ENCODE measurements at regions not wholly inside any gene's neighbourhood (a gene's known extent, or its start where the extent isn't known, plus 50 kb on each side); places are given as distances from the start of the nearest gene placed in this dataset.
"Not testable (repeated sequence)": the region's sequence is repeated elsewhere in the genome, so short reads cannot be mapped to it uniquely, and the experiment has no call there.

DNA sequence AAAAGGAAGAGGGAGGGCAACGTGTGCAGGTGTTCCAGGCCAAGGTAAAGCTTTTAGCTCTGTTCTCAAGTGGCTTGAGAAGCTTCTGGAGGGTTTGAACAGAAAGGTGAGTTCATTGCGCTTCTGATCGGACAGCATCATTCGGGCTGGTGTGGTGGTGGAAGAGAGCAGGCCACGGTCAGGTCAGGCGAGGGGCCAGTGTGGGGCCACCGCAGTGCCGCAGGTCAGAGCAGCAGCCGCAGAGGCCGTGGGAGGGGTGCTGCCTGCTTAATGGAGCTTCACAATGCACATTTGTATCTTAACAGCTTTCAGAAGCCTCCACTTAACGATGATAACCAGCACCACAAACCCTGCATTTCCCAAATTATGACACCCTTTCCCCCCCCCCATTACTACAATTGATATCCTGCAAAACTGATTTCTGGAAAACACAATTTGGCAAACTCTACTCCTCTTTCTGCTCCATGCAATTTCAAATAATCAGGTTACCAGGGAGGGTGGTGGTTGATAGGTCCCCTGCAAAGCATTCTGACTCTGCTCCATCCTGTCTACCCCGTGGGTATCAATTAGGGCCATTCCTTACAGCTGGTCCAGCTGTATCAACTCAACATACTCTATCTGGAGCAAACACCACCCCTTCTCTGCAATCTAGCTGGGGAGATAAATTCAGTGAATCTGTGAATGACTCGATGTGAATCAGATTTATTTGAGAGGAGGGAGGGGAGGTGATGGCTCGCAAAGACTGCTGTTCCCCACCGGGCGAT lies 162.9 kb downstream of the ACTR3B start:
- no peaks in the 10 kb centered on the region for H3K9me3 ChIP-seq (ENCODE audit: low read length)
- H3K27me3 ChIP-seq (ENCODE audit: control insufficient read depth in 1 of 2, insufficient read depth in 2 of 2, low read length in 2 of 2): peaks cover 4 to 24% of the 10 kb centered on the region in 2 donors
- no peak overlapping the region for H3K9ac ChIP-seq (ENCODE audit: low read length)
- no peak overlapping the region for H3K27ac ChIP-seq (ENCODE audit: low read depth, low read length)
- H3K36me3 ChIP-seq (ENCODE audit: insufficient read depth, low read length): no peaks in the 10 kb centered on the region
- H3K4me3 ChIP-seq (ENCODE audit: low read depth in 1 of 2, low read length in 2 of 2): no peak overlapping the region
- H3K4me1 ChIP-seq (ENCODE audit: insufficient read depth, low read length): no peaks in the 10 kb centered on the region

DNA sequence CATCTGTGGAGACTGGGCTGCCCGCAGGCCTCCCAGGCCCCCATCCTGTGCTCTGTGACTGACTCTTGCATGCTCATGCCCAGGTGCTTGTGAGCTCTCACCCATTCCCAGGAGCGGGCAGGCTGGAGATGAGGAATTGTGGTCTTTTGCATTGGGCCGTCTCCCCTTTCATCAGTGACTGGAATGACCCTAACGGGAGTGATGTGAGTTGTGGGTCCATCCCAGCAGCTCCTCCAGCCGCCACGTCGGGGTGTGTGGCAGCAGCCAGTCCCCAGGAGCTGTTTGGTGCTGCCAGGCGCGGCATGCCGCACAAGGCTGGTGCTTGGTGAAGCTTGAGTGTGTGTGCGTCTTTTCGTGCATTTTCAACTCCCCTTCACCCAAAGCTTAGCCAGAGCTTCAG lies 164.2 kb downstream of the ACTR3B start:
- H3K27ac ChIP-seq (ENCODE audit: low read depth, low read length): no peak overlapping the region
- H3K9ac ChIP-seq (ENCODE audit: low read length): no peak overlapping the region
- H3K4me3 ChIP-seq (ENCODE audit: low read depth in 1 of 2, low read length in 2 of 2): no peak overlapping the region
- peaks cover 4 to 24% of the 10 kb centered on the region in 2 donors for H3K27me3 ChIP-seq (ENCODE audit: control insufficient read depth in 1 of 2, insufficient read depth in 2 of 2, low read length in 2 of 2)
- no peaks in the 10 kb centered on the region for H3K36me3 ChIP-seq (ENCODE audit: insufficient read depth, low read length)
- H3K4me1 ChIP-seq (ENCODE audit: insufficient read depth, low read length): no peaks in the 10 kb centered on the region
- no peaks in the 10 kb centered on the region for H3K9me3 ChIP-seq (ENCODE audit: low read length)

DNA sequence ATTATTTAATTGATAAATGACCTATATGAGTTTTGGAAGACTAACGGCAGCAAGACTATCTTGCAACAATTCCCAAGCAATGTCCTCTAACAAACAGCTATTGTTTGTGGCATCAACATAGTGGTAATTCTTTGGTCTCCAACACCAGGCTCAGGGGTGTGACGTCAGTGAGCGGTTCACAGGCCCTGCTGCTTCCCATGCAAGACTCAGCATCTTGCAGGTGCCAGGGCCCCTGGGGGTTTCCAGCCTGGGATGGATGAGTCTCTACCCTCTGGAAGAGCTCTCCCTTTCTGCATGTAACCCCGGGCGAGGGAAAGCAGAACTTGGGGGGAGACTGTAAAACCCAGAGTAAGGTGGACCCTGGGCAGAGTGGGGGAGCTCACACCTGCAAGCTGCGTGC lies 164.7 kb downstream of the ACTR3B start:
- Histone ChIP-seq H3K4me3 (ENCODE audit: low read depth in 1 of 2, low read length in 2 of 2) (no peak overlapping the region), H3K9ac (ENCODE audit: low read length) (no peak overlapping the region), H3K9me3 (ENCODE audit: low read length) (no peaks in the 10 kb centered on the region), H3K27me3 (ENCODE audit: control insufficient read depth in 1 of 2, insufficient read depth in 2 of 2, low read length in 2 of 2) (peaks cover 4 to 24% of the 10 kb centered on the region in 2 donors), H3K4me1 (ENCODE audit: insufficient read depth, low read length) (no peaks in the 10 kb centered on the region), H3K36me3 (ENCODE audit: insufficient read depth, low read length) (no peaks in the 10 kb centered on the region), H3K27ac (ENCODE audit: low read depth, low read length) (no peak overlapping the region)

DNA sequence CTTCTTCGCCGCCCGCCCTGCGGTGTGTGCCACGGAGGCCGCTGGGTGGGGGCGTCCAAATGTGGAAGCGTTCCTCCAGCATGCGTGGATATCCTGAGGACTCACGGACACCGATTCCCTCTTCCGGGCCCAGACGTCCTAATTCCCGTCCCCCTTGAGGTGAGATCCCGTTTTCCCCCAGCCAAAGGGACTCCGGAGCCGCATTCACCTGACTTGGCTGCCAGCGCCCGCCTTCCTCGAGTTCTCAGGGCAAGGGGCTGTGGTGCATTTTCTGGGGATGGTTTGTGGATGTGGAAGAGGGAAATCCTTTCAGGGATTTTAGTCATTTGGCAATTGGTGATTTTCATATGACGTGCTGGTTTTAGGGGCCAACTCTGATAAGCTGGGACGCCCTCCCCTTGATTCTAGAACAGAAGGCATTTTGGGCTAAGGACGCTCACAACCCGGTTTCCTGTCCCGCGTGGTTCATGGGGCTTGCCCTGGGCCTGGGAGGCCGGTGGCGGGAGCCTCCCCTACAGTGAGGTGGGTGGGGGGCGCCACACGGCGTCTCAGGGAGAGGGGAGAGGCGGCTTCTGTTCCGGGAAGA lies 165.4 kb downstream of the ACTR3B start:
- peak overlapping the region in 1 of 2 donors; percentile 13 for H3K4me3 ChIP-seq (ENCODE audit: low read depth in 1 of 2, low read length in 2 of 2)
- no peak overlapping the region for H3K9ac ChIP-seq (ENCODE audit: low read length)
- H3K36me3 ChIP-seq (ENCODE audit: insufficient read depth, low read length): no peaks in the 10 kb centered on the region
- peaks cover 4 to 24% of the 10 kb centered on the region in 2 donors for H3K27me3 ChIP-seq (ENCODE audit: control insufficient read depth in 1 of 2, insufficient read depth in 2 of 2, low read length in 2 of 2)
- no peaks in the 10 kb centered on the region for H3K9me3 ChIP-seq (ENCODE audit: low read length)
- H3K4me1 ChIP-seq (ENCODE audit: insufficient read depth, low read length): no peaks in the 10 kb centered on the region
- no peak overlapping the region for H3K27ac ChIP-seq (ENCODE audit: low read depth, low read length)

DNA sequence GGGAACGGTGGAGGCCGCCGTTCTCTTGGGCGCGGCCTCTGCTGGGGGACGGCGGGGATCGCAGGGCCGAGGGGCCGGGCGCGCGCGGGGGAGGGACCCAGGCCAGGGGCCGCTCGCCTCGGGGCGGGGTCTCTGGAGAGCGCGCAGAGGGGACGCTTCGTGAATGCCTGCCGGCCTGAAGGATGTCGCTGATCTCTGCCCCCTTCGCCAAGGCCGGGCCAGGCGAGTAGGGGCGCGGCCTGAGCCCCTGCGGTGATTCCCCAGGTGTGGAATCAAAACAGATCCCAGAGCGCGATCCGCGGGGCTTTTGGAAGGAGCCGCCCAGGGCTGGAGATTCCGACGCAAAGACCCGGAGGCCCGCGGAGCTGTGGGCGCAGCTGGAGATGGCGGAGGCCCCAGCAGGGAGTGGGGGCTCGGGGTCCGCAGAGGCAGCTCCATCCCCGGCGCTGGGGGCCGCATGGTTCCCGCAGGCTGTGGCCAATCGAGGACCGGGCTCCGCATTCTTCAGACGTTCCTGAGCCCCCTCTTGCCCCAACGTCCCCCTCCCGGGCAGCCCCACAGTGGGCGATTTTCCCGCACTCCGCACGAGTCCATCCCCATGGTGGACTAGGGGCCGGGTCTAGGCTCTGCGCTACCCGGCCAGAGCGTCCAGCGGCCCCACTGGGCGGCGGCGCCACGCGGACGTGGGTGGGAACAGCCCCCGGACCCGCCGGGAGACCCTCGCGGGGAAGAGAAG lies 166.0 kb downstream of the ACTR3B start:
- peak overlapping the region in 1 of 2 donors; percentile 13 for H3K4me3 ChIP-seq (ENCODE audit: low read depth in 1 of 2, low read length in 2 of 2)
- H3K27me3 ChIP-seq (ENCODE audit: control insufficient read depth in 1 of 2, insufficient read depth in 2 of 2, low read length in 2 of 2): peaks cover 4 to 24% of the 10 kb centered on the region in 2 donors
- no peaks in the 10 kb centered on the region for H3K36me3 ChIP-seq (ENCODE audit: insufficient read depth, low read length)
- no peak overlapping the region for H3K9ac ChIP-seq (ENCODE audit: low read length)
- H3K27ac ChIP-seq (ENCODE audit: low read depth, low read length): no peak overlapping the region
- H3K9me3 ChIP-seq (ENCODE audit: low read length): no peaks in the 10 kb centered on the region
- no peaks in the 10 kb centered on the region for H3K4me1 ChIP-seq (ENCODE audit: insufficient read depth, low read length)

DNA sequence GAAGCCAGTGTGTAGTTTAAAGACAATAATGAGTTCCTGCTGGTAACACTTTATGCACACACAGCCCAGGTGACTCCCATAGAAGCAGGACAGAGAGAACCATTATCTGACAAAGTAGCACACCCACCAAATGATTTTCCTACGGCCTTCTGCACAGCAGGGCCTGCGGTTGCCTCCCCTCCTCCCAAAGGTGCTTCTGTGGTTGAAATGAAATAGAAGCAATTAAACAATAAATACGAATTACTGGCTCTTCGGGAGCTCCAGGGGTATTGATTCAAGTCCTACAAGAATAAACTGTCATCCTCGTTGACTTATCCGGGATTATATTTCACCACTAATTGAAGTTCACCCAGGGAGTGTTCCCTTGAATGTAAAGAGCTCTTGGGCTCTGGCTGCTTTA lies 172.1 kb downstream of the ACTR3B start:
- Histone ChIP-seq H3K4me3 (ENCODE audit: low read depth in 1 of 2, low read length in 2 of 2) (no peak overlapping the region), H3K4me1 (ENCODE audit: insufficient read depth, low read length) (no peaks in the 10 kb centered on the region), H3K27me3 (ENCODE audit: control insufficient read depth in 1 of 2, insufficient read depth in 2 of 2, low read length in 2 of 2) (no peaks in the 10 kb centered on the region), H3K36me3 (ENCODE audit: insufficient read depth, low read length) (no peaks in the 10 kb centered on the region), H3K9me3 (ENCODE audit: low read length) (no peaks in the 10 kb centered on the region), H3K27ac (ENCODE audit: low read depth, low read length) (no peak overlapping the region), H3K9ac (ENCODE audit: low read length) (no peak overlapping the region)

DNA sequence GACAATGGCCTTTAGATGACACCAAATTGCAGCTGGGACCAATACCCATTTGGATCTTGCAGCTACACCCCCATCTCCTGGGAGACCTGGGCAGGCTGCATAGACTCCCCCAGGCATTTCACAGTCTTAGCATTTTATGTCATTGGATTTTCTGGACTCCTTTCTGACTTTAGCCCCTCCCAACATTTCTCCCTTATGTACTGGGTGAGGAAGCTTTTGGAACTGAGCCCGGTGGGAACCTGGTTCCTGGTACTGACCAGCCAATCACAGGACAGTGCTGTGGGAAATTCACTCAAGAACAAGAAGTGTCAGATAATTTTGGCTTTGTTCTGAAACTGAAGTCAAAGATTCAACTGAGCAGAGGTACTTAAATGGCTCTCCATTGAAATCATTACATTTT lies 177.7 kb downstream of the ACTR3B start:
- no peak overlapping the region for H3K27ac ChIP-seq (ENCODE audit: low read depth, low read length)
- H3K4me3 ChIP-seq (ENCODE audit: low read depth in 1 of 2, low read length in 2 of 2): no peak overlapping the region
- no peaks in the 10 kb centered on the region for H3K36me3 ChIP-seq (ENCODE audit: insufficient read depth, low read length)
- H3K9ac ChIP-seq (ENCODE audit: low read length): no peak overlapping the region
- no peaks in the 10 kb centered on the region for H3K4me1 ChIP-seq (ENCODE audit: insufficient read depth, low read length)
- no peaks in the 10 kb centered on the region for H3K9me3 ChIP-seq (ENCODE audit: low read length)
- no peaks in the 10 kb centered on the region for H3K27me3 ChIP-seq (ENCODE audit: control insufficient read depth in 1 of 2, insufficient read depth in 2 of 2, low read length in 2 of 2)

DNA sequence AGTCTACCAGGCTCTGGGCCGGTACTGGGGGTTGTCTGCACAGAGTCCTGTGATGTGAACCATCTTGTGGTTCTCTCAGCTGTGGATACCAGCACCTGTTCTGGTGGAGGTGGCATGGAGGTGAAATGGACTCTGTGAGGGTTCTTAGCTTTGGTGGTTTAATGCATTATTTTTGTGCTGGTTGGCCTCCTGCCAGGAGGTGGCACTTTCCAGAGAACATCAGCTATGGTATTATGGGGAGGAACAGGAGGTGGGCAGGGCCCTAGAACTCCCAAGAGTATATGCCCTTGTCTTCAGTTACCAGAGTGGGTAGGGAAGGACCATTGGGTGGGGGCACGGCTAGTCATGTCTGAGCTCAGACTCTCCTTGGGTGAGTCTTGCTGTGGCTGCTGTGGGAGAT lies 187.1 kb downstream of the ACTR3B start:
- not testable (repeated sequence) for H3K27me3 ChIP-seq (ENCODE audit: control insufficient read depth in 1 of 2, insufficient read depth in 2 of 2, low read length in 2 of 2); H3K4me1 ChIP-seq (ENCODE audit: insufficient read depth, low read length); H3K27ac ChIP-seq (ENCODE audit: low read depth, low read length); H3K4me3 ChIP-seq (ENCODE audit: low read depth in 1 of 2, low read length in 2 of 2); H3K36me3 ChIP-seq (ENCODE audit: insufficient read depth, low read length); H3K9ac ChIP-seq (ENCODE audit: low read length); H3K9me3 ChIP-seq (ENCODE audit: low read length)

DNA sequence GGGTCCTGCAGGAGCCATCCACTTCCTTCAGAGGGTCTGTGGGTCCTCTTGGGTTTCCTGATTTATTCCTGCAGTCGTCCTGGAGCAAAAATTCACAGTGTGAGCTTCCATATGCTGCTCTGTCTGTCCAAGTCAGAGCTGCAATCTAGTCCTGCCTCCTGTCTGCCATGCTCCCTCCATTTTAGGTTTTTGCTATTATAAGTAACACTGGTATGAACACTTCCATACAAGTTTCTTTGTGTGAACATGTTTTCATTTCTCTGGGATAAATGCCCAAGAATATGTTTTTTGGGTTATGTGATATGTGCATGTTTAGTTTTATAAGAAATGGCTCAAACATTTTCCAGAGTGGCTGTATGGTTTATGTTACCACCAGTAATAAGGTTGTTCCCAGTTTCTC lies 188.1 kb downstream of the ACTR3B start:
- H3K36me3 ChIP-seq (ENCODE audit: insufficient read depth, low read length): no peaks in the 10 kb centered on the region
- H3K4me3 ChIP-seq (ENCODE audit: low read depth in 1 of 2, low read length in 2 of 2): no peak overlapping the region
- no peak overlapping the region for H3K9ac ChIP-seq (ENCODE audit: low read length)
- H3K27ac ChIP-seq (ENCODE audit: low read depth, low read length): no peak overlapping the region
- no peaks in the 10 kb centered on the region for H3K9me3 ChIP-seq (ENCODE audit: low read length)
- no peaks in the 10 kb centered on the region for H3K4me1 ChIP-seq (ENCODE audit: insufficient read depth, low read length)
- H3K27me3 ChIP-seq (ENCODE audit: control insufficient read depth in 1 of 2, insufficient read depth in 2 of 2, low read length in 2 of 2): no peaks in the 10 kb centered on the region

DNA sequence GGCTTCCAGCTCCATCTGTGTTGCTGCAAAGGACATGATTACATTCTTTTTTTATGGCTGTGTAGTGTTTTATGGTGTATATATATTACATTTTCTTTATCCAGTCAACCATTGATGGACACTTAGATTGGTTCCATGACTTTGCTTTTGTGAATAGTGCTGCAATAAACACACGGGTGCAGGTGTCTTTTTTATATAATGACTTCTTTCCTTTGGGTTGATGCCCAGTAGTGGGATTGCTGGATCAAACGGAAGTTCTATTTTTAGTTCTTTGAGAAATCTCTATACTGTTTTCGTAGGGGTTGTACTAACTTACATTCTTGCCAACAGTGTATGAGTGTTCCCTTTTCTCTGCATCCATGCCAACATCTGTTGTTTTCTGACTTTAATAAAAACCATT lies 189.7 kb downstream of the ACTR3B start:
- Histone ChIP-seq H3K27ac (ENCODE audit: low read depth, low read length) (no peak overlapping the region), H3K9ac (ENCODE audit: low read length) (no peak overlapping the region), H3K4me1 (ENCODE audit: insufficient read depth, low read length) (no peaks in the 10 kb centered on the region), H3K4me3 (ENCODE audit: low read depth in 1 of 2, low read length in 2 of 2) (no peak overlapping the region), H3K27me3 (ENCODE audit: control insufficient read depth in 1 of 2, insufficient read depth in 2 of 2, low read length in 2 of 2) (no peaks in the 10 kb centered on the region), H3K36me3 (ENCODE audit: insufficient read depth, low read length) (no peaks in the 10 kb centered on the region), H3K9me3 (ENCODE audit: low read length) (no peaks in the 10 kb centered on the region)

DNA sequence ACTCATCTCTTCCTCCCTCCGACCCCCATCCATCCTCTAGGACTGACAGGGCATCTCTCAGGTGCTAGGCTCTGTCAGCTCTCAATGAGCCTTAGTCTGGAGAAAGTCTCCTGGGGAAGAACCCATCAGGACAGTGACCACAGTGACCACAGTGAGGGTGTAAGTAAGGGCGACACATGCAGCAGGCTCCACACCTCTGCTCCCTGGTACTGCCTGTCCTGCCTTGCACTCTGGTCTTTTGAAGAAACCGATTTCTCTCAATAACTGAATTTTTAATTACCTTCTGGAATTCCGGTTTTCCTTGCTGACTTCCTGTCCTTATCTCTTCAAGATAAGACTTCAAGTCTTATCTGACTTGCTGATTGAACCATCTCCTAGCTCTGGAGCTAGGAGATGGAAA lies 190.2 kb downstream of the ACTR3B start:
- no peak overlapping the region for H3K27ac ChIP-seq (ENCODE audit: low read depth, low read length)
- H3K4me1 ChIP-seq (ENCODE audit: insufficient read depth, low read length): no peaks in the 10 kb centered on the region
- no peaks in the 10 kb centered on the region for H3K36me3 ChIP-seq (ENCODE audit: insufficient read depth, low read length)
- no peak overlapping the region for H3K9ac ChIP-seq (ENCODE audit: low read length)
- H3K4me3 ChIP-seq (ENCODE audit: low read depth in 1 of 2, low read length in 2 of 2): no peak overlapping the region
- H3K27me3 ChIP-seq (ENCODE audit: control insufficient read depth in 1 of 2, insufficient read depth in 2 of 2, low read length in 2 of 2): no peaks in the 10 kb centered on the region
- no peaks in the 10 kb centered on the region for H3K9me3 ChIP-seq (ENCODE audit: low read length)
